Upper lobe of left lung (tissue), 4 donors: ENCODE measurements at regions not wholly inside any gene's neighbourhood (a gene's known extent, or its start where the extent isn't known, plus 50 kb on each side); places are given as distances from the start of the nearest gene placed in this dataset.
"Not testable (repeated sequence)": the region's sequence is repeated elsewhere in the genome, so short reads cannot be mapped to it uniquely, and the experiment has no call there.

Experiments used
- EP300 ChIP-seq, 4 donors: sonication (generic); formaldehyde crosslinking; IDR thresholded peaks; one replicate each; pipeline ENCODE4 v1.5.1; 2017; ENCODE audit warnings: antibody characterized with exemption in 4 of 4, control low read depth in 2 of 4
- POLR2A ChIP-seq, 4 donors: fragments of 450-650 bp; IDR thresholded peaks; one replicate each; pipeline ENCODE4 v1.5.1; 2016 to 2017; ENCODE audit warnings: antibody characterized with exemption in 4 of 4, mild to moderate bottlenecking in 2 of 4
- POLR2AphosphoS5 ChIP-seq, 2 donors: sonication (generic); formaldehyde crosslinking; IDR thresholded peaks; one replicate each; pipeline ENCODE4 v1.5.1; 2017; ENCODE audit warnings: antibody characterized with exemption in 2 of 2
- TF ChIP-seq, protein P1 (sequence below), 6 experiments: fragments of 450-650 bp in 4 of 6; fragments of 200-600 bp in 2 of 6; sonication (generic) in 2 of 6; IDR thresholded peaks; one replicate each; pipeline ENCODE4 v1.5.1; 2016 to 2019; ENCODE audit warnings: antibody characterized with exemption in 6 of 6

DNA sequence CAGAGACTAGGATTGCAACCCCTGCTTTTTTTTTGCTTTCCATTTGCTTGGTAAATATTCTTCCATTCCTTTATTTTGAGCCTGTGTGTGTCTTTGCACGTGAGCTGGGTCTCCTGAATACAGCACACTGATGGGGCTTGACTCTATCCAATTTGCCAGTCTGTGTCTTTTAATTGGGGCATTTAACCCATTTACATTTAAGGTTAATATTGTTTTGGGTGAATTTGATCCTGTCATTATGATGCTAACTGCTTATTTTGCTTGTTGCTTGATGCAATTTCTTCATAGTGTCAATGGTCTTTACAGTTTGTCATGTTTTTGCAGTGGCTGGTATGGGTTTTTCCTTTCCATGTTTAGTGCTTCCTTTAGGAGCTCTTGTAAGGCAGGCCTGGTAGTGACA lies 109.1 kb upstream of the WNT7A start:
- TF ChIP-seq, protein P1, sequence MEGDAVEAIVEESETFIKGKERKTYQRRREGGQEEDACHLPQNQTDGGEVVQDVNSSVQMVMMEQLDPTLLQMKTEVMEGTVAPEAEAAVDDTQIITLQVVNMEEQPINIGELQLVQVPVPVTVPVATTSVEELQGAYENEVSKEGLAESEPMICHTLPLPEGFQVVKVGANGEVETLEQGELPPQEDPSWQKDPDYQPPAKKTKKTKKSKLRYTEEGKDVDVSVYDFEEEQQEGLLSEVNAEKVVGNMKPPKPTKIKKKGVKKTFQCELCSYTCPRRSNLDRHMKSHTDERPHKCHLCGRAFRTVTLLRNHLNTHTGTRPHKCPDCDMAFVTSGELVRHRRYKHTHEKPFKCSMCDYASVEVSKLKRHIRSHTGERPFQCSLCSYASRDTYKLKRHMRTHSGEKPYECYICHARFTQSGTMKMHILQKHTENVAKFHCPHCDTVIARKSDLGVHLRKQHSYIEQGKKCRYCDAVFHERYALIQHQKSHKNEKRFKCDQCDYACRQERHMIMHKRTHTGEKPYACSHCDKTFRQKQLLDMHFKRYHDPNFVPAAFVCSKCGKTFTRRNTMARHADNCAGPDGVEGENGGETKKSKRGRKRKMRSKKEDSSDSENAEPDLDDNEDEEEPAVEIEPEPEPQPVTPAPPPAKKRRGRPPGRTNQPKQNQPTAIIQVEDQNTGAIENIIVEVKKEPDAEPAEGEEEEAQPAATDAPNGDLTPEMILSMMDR (IDR thresholded peaks at IDR 0.05) = not testable (repeated sequence)
- TF ChIP-seq POLR2AphosphoS5, POLR2A, EP300 (IDR thresholded peaks at IDR 0.05): not testable (repeated sequence)
